ENCODE measurements at regions not wholly inside any gene's neighbourhood (a gene's known extent, or its start where the extent isn't known, plus 50 kb on each side); places are given as distances from the start of the nearest gene placed in this dataset.
A peak's percentile ranks its signal among the peaks of the same experiment; 100 is the strongest.

- no peak for DNase-seq
Observed at GRCh38 chr10:120641695-120642094, 184.7 kb downstream of the PLPP4 start.

GRCh38 chr10:120643351-120643750 is 186.3 kb downstream of the PLPP4 start:
- DNase-seq: no peak

DNA sequence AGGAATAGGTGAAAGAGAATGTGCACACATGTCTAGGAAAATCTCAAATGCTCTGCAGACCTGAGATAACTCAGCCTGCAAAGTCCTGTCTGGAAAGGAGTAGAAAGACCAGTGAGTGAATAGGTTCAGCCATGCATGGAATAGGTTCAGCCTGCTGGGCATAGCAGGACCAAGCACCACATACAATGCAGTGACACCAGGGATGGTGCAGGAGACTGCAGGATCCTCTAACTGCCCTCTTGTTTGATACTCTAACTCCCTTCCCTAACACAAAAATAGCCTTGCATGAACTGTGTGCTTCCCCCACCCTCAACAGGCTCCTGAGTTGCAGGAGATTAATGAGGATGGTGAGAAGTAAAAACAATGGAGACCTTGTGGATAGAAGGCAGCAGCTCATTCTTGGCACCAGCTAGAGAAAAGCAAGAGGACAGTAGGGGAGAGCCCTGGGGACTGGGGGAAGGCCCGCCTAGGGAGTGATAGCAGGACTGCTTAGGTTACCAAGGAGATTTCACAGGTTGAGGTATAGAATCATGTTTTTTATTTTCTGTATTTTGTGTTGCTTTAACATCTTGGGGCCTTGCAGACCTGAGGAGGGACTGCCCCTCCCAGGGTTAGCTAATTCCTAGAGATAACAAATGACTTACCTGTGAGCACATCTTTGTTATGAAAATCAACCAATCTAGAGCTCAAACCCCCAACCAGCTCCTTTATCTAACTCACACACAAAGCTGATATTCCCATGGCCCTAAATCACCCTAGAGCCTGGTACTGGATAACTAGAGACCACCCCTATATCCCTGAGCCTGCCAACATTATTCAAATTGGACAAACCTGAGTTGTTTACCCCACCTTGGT is 187.8 kb downstream of the PLPP4 start:
- no peak for DNase-seq

GRCh38 chr10:120646159-120646732 is 189.2 kb downstream of the PLPP4 start:
- no peak for DNase-seq

GRCh38 chr10:120646738-120647456 is 189.9 kb downstream of the PLPP4 start:
- DNase-seq: no peak

DNA sequence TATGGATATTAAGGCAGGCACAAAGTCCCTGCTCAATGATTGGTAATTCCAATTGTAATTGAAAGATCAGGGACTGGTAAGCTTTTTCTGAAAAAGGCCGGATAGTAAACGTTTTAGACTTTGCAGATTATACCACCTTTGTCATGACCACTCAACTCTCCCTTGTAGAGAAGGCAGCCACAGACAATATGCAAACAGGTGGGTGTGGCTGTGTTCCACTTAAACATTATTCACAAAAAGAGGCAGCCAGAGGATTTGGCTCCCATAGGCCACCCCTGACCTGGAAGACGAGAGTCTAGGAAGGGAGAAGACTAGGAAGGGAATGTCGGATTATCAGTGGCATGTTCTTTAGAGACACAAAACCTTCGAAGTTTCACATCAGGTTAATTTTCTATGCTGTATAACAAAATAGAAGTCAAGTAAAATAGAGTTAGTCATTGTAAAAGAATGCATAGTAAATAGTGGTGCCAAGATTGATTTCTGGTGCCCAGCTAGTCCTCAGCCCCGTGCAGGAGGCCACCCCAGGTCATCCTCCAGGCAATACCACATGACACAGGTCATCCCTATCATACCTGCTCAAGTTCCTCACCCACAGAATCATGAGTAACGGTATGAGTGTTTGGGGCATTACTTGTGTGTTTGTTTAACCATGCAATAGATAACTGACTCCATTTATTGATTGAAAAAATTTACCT is 193.8 kb downstream of the PLPP4 start:
- no peak for DNase-seq

DNA sequence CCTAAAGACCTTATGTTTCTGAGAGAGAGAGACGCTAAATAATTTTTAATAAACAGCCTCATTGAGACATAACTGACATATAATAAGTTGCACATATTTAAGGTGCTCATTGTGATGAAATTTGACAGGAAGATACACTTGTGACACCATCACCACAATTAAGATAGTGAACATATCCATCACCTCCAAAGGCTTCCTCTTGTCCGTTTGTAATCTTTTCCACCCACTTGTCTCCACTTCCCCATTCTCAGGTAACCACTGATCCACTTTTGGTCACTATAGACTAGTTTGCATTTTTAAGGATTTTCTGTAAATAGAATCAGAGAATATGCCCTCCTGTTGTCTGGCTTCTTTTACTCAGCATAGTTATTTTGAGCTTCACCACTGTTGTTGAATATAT is 195.1 kb upstream of the WDR11 start:
- DNase-seq: no peak

- DNase-seq: no peak
Observed at GRCh38 chr10:120657371-120657770, 193.8 kb upstream of the WDR11 start.

DNA sequence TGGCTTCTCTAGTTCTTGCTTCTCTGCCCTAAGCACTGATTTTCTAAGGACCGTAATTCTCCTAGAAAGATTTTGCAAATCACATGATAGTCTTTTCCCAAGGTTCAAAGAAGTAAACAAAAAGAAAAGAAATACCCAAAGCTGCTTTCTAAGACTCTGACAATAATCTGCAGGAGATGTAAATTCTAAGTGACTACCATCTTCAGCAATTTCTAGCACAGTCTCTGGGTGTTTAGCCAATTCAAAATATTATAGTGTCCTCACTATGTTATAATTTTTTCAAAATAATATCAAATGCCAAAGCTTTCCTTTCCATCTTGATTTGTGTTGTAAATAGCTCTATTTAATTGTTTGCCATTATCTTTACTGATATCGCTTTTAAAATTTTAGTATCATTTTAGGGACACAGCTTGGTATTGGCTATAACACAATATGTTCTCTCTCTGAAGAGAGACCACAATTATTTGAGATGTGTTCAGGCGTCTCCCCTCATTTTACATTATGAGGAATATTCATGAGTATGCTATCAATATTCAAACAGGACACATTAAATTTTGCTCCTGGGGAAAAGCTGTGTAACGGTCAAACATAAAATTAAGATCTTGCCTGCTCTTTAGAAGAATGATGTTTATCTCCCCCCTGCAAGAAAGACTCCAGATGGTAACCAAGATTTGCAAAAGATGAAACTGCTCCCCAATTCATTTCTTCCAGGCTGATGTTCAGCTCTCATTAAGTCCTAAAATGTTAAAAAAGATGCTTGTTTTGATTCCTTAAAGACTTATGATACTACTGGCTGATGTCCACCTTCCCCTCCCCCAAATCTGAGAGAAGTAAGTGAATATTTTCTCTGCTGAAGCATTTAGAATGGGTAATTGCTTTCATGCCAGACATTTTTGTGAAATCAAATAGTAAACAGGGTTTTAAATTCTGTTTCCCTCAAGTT is 191.9 kb upstream of the WDR11 start:
- DNase-seq: no peak

DNA sequence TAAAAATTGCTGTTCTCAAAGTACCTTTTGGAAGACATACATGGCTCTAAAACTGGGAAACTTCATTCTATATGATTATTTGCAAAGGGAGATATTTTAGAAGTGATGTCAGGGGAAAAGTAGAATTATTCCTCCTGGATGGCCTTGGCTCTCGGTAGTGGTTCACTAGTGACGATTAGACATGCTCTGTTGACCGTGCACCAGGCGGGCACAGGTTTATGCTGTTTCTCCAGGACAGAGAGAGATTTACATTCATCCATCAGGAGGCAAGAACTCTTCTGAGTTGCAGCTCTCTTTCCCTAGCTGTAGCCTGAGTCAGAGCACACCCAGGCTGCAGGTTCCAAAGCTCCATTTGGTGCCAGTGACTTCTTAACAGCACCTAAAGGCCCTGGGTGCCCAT is 184.9 kb upstream of the WDR11 start:
- no peak for DNase-seq

DNA sequence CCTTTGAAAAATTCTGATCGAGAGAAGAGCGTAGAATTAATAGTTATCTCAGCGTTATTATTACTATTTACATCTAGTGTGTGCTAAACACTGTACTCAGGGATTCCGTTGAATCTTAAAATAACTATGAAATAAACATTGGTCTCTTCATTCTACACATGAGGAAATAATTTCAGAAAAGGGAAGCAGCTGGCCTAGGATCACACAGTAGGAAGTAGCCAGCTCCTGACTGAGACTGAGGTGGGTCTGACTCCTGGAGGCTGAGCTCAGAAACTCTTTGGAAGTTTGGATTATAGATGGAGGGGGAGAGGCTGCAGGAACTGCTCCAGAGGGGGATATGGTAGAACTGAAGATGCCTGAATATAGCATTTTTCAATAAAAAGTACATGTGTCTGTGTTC is 183.9 kb upstream of the WDR11 start:
- no peak for DNase-seq

GRCh38 chr10:120671491-120671890 is 179.7 kb upstream of the WDR11 start:
- no peak for DNase-seq

- no peak for DNase-seq
Observed at GRCh38 chr10:120683454-120683853, 167.7 kb upstream of the WDR11 start.

- DNase-seq: peak; percentile 2
Observed at GRCh38 chr10:120684226-120684625, 166.9 kb upstream of the WDR11 start.

- DNase-seq: no peak
Observed at GRCh38 chr10:120685136-120685535, 166.0 kb upstream of the WDR11 start.

GRCh38 chr10:120688928-120689327 is 162.2 kb upstream of the WDR11 start:
- no peak for DNase-seq

DNA sequence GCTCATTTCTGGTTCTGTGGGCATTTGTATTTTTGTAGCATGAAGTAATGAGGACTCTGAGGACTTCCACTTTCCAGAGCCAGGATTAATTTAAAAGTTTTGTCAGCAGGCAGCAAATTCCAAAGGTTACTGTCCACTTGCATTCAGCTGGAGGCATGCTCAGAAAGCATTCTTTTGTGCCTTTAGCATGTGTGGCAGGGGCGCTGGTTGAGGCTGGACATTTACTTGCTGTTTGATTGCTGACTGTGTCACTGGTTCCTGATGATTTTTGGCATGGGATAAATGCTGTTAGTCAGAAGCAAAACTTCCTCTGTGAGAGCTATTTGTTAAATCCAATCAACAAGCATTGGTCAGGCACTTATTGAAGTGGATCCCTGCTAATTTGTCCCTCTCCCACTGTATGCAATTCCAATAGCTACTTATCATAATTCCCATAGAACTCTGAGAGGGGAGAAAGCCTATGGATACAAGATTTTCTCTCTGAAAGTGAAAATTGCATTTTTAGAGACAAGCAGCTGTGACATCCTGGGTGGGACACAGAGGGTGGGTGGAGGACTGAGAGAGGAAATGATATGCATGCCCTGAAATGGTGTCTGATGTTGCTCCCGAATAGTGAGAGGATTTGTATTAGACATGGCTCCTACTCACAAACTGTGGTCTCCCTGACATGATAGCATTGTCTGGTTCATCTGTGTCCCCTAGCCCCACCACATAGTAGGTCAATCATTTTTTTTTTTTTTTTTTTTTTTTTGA is 161.2 kb upstream of the WDR11 start:
- no peak for DNase-seq

DNA sequence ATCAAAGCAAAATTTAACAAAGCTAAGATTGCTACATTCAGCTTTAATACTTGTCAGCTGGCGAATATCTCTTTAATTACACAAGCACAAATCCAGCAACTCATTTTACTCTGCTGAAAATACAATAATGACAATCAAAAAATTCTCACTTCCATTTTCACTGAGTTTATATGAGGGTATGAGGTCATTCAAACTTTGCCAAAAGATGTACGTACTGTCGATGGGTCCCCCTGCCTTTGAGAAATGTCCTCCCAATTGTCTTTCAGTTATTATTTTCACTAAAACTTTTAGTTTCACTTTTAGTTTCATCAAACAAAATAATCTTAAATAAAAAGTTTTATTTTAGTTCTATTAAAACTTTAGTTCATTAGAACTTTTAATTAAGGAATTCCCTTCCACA is 159.5 kb upstream of the WDR11 start:
- DNase-seq: no peak

DNA sequence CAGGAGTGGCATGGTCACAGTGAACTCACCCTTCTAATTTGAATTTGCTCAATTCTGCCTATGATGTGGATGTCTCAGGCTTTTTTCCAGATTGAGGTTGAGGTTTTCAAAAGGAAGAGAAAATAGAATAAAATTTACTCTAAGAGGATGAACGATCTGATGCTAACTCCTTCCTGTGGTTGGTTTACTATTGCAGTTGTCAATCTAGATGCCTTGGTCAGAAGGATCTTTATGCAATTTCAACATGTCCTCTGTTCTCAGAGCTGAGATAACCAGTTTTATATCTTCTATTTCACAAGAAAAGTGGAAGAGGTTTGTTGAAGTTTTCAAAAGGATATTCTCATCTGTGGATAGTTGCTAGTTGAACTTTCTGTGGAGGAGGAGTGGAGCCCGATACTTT is 150.7 kb upstream of the WDR11 start:
- no peak for DNase-seq

GRCh38 chr10:120701381-120701780 is 149.8 kb upstream of the WDR11 start:
- no peak for DNase-seq

- peak; percentile 3 for DNase-seq
Observed at GRCh38 chr10:120702032-120702431, 149.1 kb upstream of the WDR11 start.
